HG02943 (cell line): ENCODE measurements at regions not wholly inside any gene's neighbourhood (a gene's known extent, or its start where the extent isn't known, plus 50 kb on each side); places are given as distances from the start of the nearest gene placed in this dataset.
"Not testable (repeated sequence)": the region's sequence is repeated elsewhere in the genome, so short reads cannot be mapped to it uniquely, and the experiment has no call there.

Experiments
- ATAC-seq: cut with Tn5 transposase; IDR thresholded peaks from one replicate; pipeline ENCODE4 v1.9.1; 2021; ENCODE audit warnings: mild to moderate bottlenecking, low read depth, moderate library complexity; ENCODE audit not compliant: unreplicated experiment

DNA sequence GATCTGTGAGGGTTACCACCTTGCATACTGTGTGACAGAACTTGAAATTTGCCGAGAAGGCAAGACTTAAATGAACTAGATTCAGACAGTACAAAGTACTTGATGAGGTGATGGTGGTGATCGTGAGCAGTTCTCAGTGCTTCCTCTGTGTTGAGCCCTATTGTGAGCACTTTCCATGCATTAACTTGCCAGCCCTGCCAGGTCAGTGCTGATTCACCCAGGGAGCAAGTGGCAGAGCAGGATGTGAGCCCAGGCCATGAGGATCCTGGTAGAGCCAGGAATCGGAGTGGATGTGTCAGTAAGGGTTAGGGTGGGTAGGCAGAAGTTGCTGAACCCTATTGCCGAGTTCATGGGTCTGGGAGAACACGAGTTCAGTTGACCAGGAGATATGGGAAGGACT, 4545.7 kb upstream of the TPTE start:
- ATAC-seq, result not testable (repeated sequence)

DNA sequence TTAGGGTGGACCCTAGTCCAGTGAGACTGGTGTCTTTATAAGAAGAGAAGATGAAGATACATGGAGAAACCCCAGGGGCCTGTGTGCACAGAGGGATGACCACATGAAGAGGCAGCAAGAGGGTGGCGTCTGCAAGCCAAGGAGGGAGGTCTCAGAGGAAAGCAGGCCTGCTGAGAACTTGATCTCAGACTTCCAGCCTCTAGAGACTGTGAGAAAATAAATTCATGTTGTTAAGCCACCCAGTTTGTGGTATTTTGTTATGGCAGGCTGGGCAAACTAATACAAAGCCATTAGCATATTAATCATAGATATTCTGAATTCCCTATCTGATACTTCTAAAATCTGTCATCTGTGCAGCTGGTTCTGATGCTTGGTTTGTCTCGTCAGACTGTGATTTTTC, 4523.8 kb upstream of the TPTE start:
- not testable (repeated sequence) for ATAC-seq

DNA sequence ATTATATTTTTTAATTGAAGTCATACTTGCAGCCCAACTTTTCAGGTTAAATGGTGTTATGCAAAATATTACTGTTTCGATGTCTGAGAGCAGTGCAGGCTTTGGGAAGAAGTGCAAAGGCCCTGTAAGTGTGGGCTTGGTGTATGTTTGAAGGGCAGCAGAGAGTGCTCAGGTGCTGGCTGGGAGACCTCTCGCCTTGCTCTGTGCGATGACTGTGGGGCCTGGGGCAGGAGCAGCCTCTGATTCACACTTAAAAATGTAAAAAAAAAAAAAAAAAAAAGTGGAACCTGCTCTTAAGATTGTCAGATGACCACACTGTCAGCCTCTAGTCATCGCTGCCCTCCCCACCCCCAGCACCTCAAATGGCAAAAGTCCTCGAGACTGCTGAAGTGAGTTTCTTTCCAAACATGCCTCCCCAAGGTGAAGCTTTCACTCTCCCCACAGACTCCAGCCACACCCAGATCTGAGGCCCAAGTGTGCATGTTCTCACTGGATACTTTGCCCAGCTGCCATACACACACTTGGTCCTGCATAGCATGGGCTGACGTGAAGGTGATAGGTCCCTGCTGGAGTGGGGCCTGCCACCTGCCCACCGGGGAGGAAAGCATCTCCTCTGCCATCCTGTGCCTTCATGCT, 4505.8 kb upstream of the TPTE start:
- not testable (repeated sequence) for ATAC-seq

DNA sequence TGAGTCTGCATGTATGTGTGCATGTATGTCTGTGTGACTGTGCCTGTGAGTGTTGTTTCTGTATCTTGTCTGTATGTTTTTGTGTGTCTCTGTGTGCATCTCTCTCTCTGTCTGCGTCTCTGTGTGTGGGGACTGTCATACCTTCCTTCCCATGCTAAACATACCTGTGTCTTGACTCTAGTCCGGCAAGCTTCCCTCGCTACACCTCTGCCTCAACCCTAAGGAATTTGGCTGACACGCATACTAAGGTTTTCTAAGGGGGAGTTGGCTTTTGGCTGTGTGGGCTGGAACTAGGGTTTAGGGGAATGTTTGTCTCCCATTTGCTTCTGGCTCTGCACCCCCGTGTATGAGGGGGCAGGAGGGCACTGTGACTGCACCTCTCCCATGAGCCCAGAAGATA, 4500.9 kb upstream of the TPTE start:
- ATAC-seq, result not testable (repeated sequence)

DNA sequence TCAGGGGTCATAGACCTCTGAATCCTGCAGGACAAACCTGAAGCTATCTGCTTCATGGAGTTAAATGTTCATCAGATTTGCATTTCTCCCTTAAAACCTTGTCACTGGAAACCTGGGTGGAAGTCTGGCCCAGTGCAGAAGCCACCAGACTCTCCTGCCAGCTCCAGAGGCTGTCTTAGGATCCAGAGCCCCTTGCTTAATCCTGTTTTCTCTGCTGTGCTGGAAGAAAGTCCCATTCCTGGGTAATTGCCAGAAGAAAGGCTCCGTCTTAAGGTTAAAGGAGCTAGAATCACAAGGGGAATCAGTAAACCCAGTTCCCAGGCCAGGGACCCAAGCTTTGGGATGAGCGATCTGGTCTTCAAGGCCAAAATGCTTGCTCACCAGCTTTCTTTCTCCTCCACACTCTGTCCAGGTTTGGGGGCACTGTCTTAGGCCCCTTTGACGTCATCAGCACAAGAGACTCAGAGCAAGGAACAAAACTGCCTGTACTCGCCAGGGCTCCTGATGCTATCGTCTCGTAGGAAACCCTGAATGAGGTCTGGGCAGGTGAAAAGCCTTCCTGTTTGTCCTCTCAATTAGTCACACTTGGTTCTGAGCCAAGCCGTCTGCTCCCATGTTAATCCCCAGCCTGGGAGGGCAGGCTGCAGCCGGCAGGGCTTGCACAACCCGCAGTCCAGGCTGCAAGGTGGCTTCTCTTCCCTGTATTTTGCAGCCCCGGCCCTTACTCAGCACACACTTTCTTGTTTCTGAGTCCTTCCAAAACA, 4500.2 kb upstream of the TPTE start:
- not testable (repeated sequence) for ATAC-seq

DNA sequence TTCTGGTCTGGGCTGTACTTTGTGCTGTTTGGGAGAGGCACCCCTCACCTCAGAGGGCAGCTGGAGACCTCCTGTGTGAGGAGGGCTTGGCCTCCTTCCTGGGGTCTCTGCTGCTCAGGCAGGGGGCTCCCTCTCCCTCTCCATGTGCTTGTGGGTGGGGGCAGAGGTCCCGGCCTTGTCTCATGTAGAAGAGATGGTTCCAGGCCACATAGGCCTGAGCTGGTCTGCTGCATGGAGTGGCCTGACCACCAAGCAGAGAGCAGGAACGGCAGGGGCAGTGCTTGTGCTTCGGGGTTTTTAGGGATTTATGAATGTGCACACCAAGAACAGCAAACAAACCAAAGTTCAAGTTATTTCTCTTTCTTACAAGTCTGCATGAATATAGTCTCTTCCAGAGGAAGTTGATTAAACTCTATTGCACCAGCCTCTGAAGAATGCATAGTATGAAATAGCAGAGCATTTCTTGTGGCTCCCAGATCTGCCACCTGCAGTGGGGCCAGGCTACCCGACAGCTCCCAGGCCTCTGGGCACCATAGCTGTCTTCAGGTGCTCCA, 4499.6 kb upstream of the TPTE start:
- not testable (repeated sequence) for ATAC-seq

DNA sequence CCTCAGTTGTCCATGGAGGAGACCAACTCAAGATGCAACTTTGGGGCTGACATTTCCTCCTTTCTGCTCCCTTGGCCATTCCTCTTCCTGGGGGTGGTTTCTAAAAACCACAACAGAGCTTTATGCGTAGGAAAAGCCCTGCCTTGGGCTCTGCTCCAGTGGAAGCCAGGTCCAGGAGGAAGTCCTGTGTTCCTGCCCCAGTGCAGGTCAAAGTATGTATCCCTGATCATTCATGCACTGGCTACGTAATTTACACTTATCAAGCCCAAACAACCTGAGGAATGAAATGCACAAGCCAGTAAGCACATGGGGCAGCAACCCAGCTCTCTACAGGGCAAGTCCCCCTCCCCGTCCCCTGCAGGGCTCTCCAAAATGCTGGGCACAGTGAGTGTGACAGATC, 4498.1 kb upstream of the TPTE start:
- ATAC-seq, result not testable (repeated sequence)

DNA sequence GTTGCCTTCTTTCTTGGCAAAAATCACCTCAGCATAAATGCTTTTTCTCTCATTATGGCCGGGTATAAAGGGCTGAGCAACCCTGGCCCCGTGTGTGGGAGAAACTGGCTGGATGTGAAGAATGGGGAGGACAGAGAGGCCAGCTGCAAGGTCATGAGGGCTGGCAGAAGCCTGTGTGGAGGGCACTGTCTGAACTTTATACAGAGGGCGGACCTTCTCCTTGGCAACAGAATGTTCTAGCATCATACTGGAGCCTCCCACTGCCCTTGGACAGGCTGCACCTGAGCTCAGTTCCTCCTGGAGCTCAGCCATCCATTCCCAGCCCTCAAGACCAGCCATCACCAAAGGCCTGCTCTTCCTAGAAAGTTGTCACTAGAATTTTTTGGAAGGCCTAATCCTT, 4496.2 kb upstream of the TPTE start:
- not testable (repeated sequence) for ATAC-seq

DNA sequence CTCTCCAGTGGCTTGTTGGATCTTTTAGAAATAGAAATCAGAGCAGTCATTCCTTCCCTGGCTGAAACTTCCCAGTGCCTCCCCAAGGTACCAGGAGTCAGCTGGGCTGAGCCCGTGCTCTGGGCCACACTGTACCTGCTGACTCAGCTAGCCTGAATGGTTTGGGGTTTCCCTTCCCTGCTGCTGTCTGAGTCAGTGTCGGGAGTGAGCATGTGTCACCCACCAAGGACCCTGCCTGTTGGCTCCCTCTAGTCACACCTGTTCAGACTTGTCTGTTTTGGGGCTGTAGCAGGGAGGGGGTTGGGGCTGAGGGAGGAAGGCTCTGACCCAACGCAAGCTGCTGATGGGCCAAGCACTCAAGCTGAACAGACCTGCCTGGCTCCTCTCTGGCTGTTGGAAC, 4493.9 kb upstream of the TPTE start:
- ATAC-seq, result not testable (repeated sequence)

DNA sequence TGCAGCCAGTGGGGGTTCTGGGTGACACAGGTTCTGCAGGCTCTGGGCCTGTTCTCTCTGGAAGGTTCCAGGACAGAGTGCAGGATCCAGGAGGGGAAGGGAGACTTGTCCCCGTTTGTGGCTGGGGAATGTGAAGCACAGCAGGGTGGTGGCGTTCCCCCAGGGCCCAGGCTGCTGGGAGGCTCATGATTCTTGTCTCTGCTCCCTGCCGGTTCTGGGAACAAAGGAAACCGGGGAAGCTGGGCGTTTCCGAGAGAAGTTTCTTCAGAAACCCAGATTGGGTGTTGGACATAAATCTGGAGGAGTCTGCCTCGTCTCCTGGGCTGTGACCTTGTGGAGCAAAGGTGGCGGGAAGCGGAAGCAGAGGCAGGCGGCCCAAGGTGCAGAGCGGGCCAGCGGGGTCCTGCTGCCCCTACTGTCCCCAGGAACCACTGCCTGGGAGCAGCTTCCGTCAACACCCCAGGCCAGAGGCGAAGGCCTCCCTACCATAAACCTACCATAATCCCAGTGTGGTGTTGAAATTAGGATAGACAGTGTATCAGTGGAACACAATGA, 4487.2 kb upstream of the TPTE start:
- not testable (repeated sequence) for ATAC-seq

DNA sequence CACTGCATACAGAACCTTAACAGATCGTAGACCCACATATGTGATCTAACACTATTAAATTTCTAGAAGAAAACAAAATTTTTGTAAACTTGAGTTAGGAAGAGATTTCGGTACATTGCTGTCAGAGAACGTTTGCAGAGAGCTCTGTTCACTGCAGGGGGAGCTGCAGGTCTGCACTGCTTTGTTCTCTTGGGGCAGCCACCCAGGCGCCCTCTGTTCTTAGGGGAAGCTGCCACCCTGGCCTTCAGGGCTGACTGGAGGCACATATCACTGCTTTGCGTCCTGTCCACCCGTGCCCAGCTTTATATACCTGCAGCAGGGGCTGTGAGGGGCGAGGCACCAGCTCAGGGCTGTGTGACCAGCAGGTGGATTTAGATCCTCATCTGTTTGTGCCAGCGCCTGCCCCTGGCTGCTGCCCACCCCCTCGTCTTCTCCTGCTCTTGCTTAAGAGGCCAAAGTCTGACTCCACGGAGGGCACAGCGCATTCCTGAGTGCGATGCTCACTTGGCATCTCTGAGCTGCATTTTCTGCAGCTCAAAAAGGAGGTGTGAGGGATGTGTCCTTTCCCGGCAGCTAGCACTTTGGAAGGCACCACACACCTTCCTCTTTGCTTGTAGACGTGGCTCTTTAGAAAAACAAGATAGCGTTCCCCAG, 4486.4 kb upstream of the TPTE start:
- ATAC-seq, result not testable (repeated sequence)

DNA sequence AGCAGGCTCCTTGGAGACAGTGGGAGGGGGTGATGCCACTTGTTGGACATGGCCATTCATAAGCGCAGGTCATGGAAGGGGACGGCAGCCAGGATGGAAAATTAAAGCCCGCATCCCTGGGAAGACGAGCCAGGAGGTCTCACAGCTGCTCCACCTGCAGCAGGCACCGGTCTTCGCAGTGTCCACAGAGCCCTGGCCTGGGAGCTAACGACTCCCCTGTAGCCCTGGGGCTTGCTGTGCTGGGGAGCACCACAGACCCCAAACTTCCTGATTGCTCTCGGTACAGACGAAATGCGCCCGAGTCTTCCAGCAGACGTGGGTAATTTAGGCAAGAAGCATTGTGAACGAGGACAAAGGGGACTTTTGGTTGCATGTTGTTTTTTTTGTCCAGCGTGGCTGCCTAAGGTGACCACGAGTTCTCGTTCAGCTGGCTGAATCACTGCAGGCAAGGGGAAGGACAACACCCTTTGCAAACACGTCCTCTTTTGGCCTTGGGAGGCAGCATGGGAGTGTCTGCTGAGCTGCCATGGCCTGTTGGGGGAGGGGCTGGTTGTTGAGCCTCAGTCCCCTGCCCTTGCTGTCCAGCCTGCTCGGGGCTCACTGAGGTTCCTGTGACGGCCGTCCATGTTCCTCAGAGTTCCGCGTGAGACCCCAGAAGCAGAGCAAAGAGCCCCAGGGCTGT, 4485.8 kb upstream of the TPTE start:
- ATAC-seq, result not testable (repeated sequence)

DNA sequence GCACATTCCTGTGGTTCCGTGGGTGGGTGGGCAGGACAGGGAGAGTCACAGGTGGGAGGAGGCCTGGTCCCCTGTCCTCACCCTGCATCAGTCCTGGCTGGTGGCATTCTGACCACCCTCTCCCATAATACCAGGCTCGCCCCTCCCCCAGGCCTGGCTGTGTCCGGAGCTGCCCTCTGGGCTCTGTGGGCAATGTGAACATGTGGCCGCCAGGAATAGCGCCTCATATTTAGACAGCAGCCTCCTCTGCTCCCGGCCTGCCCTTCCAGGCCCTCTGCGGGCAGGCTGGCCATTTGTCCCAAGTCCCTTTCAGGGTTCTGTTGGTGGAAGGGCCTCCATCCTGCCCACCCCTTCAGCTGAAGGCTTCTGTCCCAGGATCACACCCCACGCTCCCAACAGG, 4482.2 kb upstream of the TPTE start:
- not testable (repeated sequence) for ATAC-seq

DNA sequence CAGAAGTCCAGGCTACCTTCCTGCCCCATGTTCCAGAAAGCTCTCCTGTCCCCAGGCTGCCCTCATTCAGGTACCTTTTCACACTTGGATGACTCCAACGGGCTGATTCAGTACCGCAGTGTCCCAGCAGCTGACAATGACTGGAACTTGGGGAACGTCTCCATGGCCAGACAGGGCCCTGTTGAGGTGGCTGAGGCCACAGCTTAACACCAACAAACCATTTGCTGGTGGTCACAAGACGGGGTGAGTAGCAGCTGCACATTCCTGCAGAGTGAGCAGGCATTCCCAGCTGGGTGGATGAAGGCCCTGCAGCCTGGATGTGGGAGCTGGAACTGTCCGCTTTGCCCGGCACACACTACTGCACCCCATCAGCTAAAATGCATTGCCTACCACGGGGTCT, 4481.3 kb upstream of the TPTE start:
- not testable (repeated sequence) for ATAC-seq

DNA sequence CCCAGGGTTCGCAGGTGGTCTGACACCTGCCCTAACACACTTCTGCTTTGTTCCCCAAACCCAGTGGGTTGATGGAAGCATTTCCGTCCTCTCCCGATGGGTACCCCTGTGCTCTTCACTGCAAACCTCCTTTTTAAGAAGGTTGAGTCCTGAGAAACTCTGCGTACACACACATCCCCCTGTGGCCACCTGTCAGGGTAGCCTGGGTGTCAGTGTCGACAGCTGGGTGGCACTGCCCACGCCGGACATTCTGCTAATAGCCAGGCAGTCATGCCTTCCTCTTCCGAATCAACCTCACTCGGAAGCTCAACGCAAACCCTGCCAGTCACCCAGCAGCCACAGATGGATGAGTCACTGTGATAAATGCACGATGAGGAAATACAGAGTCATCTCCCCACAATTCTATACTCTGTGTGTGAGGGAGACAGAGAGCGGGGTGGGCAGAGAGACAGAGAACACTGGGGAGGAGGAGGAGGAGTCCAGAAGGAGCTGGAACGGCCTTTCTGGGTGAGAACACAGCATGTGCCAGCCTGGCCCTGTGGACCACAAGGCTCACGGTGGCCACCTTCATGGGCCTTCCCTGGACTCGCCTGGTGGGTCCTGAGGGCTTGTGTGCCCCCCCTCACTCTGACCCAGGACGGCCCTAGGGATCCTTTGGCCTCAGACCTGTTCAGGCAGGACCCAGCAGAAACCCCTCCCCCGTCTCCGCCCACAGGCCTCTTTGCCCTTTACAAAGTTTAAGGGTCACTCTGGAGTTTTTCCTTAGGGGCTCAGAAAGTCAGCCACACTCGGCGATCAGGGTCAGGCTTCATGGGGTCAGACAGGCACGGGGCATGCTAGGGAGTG, 4477.7 kb upstream of the TPTE start:
- not testable (repeated sequence) for ATAC-seq

DNA sequence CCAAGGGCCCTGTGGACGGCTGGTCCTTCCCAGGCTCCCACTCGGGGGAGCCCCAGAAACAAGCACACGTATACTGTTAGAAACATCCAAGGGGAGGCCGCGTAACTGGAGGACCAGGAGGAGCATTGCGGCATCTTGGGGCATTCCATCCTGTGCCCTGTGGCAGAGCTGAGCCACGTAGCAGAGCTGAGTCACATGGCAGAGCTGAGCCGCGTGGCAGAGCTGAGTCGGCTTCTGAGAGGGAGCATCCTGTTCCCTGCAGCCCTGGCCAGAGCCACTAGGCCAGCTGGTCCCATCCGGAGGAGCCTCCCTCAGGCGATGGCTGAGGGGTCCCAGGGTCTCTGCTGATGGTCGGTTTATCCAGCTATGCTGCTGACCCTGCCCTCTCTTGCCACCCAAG, 4476.7 kb upstream of the TPTE start:
- ATAC-seq, result not testable (repeated sequence)

DNA sequence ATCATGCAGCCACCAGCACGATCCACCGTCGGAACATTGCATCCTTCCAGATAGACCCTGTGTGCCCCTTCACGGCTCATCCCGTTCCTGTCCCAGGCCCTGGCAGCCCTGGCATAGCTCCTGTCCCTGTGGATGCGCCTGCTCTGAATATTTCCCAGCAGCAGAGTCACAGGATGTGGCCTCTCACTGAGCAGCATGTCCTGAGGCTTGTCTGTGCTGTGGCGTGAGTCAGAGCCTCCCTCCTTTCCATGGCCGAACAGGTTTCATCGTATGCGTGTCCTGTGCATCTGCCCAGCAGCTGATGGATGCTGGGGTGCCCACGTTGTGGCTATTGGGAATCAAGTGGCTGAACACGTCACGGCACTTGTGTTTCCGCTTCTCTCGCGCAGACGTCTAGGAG, 4471.5 kb upstream of the TPTE start:
- ATAC-seq, result not testable (repeated sequence)

DNA sequence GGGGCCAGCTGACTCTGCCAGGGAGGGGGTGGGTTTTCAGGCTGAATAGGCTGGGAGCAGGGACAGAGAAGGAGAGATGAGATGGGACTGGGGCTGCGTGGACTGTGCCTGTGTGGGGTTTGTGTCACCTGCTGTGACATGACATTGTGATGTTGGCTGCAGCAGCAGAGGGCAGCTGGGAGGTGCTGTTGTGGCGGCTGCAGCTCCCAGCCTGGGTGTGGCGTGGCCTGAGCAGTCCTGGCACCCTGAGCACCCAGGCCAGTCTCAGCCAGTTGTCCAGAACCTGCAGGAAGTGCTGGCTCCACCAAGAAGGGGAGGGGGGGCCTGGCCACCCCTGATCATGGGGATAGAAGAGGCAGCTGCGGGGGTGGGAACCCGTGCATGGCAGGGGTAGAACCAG, 4469.3 kb upstream of the TPTE start:
- ATAC-seq, result not testable (repeated sequence)

DNA sequence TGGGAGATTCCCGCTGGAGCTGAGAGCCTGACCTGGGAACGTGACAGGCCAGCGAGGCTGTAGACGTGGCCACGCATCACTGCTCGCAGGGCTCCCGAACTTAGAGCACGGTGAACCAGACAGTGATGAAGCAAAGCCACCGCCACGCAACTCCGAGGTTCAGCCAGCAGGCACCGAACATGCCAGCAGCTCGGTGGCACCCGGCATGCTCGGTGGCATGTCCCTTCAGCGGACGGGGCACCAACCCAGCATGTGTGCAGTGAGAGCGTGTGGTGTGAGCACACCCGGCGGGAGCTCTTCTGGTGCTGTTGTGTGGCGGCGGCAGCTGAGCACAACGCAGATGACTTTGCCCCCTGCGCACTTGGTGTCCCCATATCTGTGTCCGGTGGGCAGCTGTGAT, 4468.2 kb upstream of the TPTE start:
- not testable (repeated sequence) for ATAC-seq
